ENCODE measurements at regions not wholly inside any gene's neighbourhood (a gene's known extent, or its start where the extent isn't known, plus 50 kb on each side); places are given as distances from the start of the nearest gene placed in this dataset.
A peak's percentile ranks its signal among the peaks of the same experiment; 100 is the strongest.

- DNase-seq (ENCODE audit: low read depth), result no peak
- no peak overlapping the region for H3K4me3 ChIP-seq (ENCODE audit: low read depth, low read length)
- no peak for TF ChIP-seq CTCF (IDR thresholded peaks at IDR 0.05; ENCODE audit: insufficient read depth, low read length)
Observed at GRCh38 chr3:159144472-159144871, 342.6 kb downstream of the MFSD1 start.

DNA sequence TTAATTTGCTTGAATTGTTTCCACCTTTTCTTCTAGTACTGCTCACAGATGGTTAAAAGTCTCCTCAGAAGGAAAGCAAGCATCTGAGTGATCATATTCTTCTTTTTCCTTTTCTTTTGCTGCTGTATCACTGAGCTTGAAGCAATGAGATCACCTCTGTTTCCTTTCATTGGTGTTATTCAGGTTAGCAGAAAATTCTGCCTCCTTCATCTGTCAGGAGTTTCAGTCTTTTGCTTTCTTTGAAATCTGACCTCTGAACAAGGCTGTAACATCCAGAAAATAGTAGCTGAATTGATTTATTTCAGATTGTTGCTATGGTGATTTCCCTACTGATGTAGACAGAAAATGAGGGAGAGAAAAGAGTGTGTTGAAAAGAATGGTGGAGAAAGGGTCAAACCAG lies 343.0 kb downstream of the MFSD1 start:
- no peak for DNase-seq (ENCODE audit: low read depth)
- no peak for TF ChIP-seq CTCF (IDR thresholded peaks at IDR 0.05; ENCODE audit: insufficient read depth, low read length)
- no peak overlapping the region for H3K4me3 ChIP-seq (ENCODE audit: low read depth, low read length)

GRCh38 chr3:159146392-159146791 lies 344.5 kb downstream of the MFSD1 start:
- DNase-seq (ENCODE audit: low read depth), result no peak
- no peak overlapping the region for H3K4me3 ChIP-seq (ENCODE audit: low read depth, low read length)
- TF ChIP-seq CTCF (IDR thresholded peaks at IDR 0.05; ENCODE audit: insufficient read depth, low read length), result no peak

GRCh38 chr3:159146856-159147435 lies 345.1 kb downstream of the MFSD1 start:
- TF ChIP-seq CTCF (IDR thresholded peaks at IDR 0.05; ENCODE audit: insufficient read depth, low read length), result no peak
- peak; percentile 20 for DNase-seq (ENCODE audit: low read depth)
- H3K4me3 ChIP-seq (ENCODE audit: low read depth, low read length), result no peak overlapping the region

GRCh38 chr3:159147813-159148212 lies 346.0 kb downstream of the MFSD1 start:
- no peak for DNase-seq (ENCODE audit: low read depth)
- no peak overlapping the region for H3K4me3 ChIP-seq (ENCODE audit: low read depth, low read length)
- TF ChIP-seq CTCF (IDR thresholded peaks at IDR 0.05; ENCODE audit: insufficient read depth, low read length), result no peak

DNA sequence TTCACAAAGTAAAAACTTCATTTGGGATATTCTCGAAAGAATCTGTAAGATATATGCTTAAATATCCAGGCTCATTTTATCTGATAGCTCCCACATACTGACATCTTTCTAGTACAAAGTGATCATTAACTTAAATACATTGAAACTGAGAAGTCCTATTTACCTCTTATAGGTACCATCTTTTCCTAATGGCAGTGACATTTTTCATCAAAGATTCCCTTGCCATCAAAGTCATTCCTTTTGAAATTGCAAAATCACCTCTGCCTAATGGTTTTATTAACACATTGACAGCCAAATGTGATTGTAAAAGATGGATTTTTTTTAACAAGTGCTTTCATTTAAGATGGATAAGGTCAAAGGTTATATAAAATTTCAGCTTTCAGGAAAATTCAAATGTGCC lies 346.6 kb downstream of the MFSD1 start:
- no peak for DNase-seq (ENCODE audit: low read depth)
- TF ChIP-seq CTCF (IDR thresholded peaks at IDR 0.05; ENCODE audit: insufficient read depth, low read length), result no peak
- no peak overlapping the region for H3K4me3 ChIP-seq (ENCODE audit: low read depth, low read length)

DNA sequence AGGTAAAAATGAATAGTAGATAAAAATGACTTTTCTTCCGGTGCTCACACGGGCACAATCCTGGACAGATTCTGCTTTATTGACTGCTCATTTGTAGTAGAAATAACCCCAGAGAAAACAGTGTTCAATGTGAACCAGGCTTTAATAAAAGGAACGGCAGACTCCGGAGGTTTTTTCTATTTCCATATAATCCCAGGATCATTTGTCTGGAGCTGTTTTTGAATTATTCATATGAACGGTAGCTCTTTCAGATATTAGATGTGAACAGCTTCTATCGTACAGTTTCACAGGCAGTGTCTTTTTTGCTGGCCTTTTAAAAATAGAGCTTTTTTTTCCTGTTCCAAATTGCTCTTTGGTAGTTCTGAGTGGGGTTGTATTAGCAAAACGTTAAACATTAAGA lies 347.3 kb downstream of the MFSD1 start:
- no peak for DNase-seq (ENCODE audit: low read depth)
- TF ChIP-seq CTCF (IDR thresholded peaks at IDR 0.05; ENCODE audit: insufficient read depth, low read length), result no peak
- H3K4me3 ChIP-seq (ENCODE audit: low read depth, low read length), result no peak overlapping the region
